ENCODE measurements at regions not wholly inside any gene's neighbourhood (a gene's known extent, or its start where the extent isn't known, plus 50 kb on each side); places are given as distances from the start of the nearest gene placed in this dataset.

DNA sequence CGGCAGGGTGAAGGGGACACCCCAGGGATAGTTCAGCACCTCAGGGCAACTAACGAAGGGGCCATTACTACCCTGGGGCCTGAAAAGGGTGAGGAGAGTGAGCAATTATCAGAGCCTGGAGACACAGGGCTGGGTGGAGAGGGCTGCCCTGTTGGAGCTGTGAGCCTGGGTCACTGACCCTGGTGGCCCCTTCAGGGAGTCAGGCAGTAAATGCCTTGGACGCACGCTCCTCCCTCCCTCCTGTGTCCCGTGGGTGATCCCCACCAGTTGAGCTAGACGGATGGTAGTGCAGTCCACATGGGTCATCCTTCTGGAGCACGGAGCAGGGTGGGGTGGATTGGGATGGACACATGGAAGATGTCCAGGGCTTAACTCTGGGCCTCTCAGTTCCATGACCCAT, 305.3 kb downstream of the PTPRU start:
- no peak for DNase-seq

DNA sequence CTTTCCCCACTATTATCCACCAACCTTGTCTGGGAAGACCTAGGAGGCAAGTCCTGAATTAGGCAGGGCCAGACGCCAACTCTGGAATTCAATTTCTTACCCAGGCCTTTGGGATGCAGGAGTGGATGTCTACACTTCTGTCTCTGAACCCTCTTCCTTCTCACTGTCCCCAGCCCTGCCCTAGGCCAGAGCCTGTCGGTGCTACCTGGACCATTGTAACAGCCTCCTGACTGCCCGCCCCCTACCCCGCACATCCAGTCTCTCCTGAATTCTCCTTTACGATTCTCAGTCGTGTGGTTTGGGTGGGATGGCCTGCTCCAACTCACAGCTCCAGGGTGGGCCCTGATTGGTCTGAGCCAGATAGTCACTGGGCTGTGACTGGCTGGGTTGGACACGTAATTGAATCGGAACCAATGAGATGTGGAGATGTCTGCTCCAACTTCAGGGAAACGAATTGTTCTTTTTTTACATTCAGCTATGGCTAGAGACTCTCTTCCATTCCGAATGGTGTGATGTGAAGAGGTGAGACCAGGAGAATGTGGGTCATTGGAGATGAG, 304.6 kb downstream of the PTPRU start:
- DNase-seq = no peak

DNA sequence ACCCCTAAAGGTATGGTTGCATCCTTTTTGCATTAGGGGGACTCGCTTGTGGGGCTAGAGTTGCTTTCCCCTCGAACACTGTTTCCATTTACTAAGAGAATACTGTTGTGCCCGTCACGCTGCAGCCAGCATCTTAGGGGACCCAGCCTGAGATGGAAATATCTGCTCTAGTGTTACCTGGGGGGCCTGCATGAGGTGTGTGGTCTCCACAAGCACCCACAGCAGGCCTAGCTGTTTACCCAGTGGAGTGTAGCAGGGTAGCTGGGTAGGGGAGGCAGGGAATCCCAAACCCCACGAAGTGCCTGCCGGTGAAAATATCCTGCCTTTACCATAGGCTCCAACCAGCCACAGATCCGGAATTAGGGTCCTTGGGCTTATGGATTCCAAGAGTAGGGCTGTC, 303.6 kb downstream of the PTPRU start:
- DNase-seq = no peak

DNA sequence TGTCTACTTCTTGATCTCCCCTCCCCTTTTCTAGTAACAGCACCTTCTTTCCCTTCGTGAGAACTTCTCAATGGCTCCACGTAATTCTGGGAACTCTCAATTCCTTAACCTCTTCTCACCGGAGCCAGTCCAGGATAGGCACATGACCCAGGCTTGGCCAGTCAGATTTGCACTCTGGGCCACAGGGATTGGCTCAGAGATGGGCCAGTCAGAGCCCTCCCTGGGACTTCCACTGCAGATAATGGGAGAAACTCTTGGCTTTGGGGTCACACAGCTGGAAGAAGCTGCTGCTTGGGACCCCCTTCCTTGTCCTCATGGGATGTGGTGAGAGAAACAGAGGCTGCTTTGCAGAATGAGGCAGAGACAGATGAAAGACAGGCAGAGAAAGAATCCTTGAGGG, 302.3 kb downstream of the PTPRU start:
- DNase-seq = no peak

DNA sequence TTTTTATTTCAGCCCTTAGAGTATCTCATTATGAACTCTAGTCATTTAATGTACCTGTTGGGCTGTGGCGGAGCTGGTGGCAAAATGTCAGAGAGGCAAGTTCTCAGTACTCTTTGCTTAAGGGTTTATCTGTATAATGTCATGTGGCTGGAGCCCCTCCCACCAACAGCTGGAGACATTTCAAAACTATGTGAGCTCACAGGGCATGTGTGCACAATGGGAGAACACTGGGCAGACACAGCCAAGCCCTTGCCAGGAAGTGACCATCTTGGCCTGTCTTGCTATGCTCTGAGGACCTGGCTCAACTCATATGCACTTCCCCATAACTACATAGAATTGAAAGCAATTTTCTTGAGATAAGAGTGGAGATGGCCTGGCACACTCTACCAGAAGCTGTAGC, 296.4 kb downstream of the PTPRU start:
- DNase-seq = peak in 1 of 3 donors; percentile 18

DNA sequence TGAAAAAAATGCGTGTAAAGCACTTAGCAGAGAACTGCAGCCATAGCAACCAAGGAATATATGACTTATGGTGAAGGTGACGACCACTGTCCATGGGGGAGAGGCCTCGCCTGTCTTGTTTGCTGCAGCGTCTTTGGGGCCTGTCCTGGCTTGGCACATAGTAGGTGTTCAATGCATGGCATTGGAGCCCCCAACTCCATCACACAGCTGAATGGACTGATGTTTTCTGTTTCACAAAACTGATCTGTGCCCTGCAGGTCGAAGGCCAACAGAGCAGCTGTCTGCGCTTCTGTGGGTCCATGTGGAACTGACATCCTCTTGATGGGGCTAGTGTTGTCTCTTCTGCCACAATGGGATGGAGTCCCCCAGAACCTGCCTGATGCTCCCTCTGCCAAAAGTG, 296.0 kb downstream of the PTPRU start:
- DNase-seq = no peak

DNA sequence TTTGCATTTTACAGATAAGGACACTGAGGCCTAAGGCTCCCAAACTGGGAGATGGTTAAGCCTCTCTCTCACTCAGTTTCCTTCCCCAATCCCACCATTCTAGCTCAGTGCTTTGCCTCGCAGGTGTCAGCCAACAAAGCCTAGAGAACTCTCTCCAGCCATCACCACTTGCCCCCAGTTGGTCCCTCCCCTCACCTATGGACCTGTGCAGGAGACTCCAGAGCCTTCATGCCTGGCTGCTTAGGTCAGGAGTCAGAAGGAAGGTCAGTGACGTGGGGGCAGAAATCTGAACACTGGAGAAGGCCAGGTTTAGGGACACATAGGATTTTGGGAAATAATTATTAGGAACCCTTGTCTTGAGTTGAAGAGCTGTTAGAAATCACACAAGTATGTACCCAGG, 295.3 kb downstream of the PTPRU start:
- no peak for DNase-seq

DNA sequence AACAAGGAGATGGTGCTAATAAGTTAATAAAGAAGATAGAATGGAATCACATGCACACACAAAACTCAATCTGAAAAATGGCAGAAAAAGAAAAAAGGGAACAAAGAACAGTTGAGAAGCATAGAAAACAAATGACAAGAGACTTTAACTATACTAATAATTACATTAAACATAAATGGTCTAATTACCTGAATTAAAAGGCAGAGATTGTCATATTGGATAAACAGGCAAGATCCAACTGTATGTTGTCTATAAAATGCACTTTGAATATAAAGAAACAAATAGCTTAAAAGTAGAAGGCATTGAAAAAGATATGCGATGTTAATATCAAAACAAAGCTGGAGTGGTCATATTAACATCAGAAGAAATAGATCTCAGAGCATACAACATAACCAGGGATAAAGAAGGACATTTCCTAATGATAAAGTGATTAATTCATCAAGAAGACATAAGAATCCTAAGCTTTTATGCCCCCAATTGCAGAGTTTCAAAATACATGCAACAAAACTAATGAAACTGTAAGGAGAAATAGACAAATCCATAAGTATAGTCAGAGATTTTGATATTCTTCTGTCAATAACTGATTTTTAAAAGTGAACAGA, 293.5 kb downstream of the PTPRU start:
- no peak for DNase-seq

DNA sequence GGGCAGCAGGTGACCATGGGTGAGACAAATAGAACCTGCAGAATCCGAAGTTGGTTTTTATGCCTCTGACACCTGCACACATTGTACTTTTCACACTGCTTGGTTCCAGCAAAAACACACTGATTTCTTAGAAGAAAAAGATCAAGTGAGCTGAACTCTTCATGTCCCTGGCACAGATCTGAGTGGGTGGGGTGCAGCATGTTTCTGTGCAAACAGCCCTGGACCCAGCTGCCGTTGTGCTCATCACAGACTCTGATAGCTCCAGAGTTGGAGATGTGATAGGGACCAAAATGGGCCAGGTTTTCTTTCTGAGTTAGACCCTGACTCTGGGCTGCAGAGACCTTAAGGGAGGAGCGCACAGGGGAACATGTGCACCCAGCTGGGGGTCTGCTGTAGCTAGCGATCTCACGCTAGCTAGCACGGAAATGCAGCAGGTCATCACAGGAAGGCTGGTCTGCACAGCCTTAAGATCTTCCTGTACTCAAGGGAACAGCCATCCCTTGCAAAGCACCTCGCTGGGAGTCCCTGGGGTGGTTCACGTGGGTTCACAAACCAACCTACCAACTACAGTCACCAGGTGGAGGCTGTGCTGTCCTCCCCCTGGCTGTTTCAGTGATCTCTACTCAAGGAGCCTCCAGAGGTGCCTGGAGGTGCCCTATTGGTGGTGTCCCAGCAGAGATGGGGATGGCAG, 291.1 kb downstream of the PTPRU start:
- peak in 2 of 3 donors; percentile 12 to 56 for DNase-seq

DNA sequence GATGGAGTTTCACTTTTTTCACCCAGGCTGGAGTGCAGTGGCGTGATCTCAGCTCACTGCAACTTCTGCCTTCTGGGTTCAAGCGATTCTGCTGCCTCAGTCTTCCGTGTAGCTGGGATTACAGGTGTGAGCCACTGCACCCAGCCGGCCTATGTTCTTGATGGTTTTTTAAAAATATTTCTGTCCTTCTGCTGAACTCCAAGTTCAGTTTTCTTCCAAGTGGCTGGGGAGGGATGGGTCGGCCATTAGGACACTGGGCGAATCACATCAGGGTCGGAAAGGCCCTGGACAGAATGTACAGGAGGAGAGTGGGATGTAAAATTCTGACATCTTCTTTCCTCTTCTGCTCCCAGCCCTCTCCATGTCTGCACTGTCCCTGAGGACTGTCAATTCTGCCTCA, 289.6 kb downstream of the PTPRU start:
- no peak for DNase-seq

DNA sequence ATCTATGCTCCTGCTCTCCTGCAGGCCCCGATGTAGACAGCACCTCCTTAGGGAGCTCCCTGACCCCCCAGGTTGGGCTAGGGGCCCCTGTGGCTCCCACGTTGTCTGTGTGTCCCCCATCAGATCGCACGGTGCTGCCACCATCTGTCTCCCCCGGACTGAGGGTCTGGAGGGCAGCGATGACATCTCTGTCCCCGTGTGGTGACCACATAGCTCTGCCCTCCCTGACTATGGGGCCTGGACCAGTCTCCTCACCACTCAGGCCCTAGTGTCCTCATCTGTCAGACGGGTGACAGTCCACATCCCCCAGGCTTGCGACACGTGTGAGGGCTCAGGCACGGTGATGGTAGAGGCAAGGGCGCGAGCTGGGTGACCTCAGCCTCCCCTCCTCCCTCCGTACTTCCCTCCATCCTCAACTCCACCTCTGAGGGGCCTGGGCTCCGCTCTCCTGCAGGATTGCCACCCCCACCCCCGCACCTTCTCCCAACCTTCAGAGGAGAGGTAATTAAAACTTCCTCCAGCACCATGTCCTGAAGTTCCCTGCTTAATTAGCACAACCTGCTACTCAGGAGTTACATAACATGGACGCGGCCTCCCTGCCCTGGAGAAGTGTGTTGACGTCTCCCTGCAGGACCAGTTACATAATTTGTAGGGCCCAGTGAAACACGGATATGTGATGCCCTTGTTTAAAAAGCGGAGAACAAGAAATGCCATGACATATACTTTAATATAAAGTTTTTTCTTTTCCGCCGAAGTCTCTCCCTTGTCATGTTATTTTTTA, 288.2 kb downstream of the PTPRU start:
- no peak for DNase-seq

DNA sequence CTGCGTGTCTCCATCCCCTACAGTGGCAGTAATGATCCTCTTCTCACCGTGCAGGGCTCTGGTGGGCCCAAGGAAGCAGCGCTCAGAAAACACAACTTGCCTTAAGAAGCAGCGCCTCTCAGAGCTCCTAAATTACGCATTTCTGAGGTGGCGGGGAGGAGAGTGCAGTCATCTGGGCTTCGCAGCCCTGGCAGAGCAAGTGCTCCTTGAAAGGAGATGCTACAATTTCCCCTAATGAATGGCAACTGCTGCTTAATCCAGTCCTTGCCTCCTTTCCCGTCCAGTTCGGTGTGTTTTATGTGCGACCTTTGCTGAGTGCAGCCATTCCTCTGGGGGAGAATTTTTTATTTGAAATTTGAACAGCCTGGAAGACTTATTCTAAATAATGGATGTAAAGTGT, 287.3 kb downstream of the PTPRU start:
- DNase-seq = no peak

DNA sequence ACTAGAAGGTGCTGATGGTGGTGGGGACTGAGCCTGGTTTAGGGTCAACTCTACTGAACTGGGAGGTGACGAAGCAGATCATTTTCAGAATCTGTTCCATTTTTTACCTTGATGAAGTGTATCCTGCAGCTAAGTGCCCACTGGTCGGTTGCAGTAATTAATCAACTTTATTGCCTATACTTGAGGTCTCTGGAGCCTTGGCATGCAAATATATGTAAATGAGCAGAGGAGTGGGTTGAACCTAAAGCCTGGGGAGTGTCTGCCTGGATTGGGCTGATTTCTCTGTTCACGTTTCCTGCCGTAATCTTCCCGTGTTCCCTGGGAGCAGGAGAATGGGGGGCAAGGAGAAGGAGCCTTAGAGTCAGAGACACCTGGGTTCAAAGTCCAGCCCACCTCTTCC, 286.8 kb downstream of the PTPRU start:
- DNase-seq = no peak

DNA sequence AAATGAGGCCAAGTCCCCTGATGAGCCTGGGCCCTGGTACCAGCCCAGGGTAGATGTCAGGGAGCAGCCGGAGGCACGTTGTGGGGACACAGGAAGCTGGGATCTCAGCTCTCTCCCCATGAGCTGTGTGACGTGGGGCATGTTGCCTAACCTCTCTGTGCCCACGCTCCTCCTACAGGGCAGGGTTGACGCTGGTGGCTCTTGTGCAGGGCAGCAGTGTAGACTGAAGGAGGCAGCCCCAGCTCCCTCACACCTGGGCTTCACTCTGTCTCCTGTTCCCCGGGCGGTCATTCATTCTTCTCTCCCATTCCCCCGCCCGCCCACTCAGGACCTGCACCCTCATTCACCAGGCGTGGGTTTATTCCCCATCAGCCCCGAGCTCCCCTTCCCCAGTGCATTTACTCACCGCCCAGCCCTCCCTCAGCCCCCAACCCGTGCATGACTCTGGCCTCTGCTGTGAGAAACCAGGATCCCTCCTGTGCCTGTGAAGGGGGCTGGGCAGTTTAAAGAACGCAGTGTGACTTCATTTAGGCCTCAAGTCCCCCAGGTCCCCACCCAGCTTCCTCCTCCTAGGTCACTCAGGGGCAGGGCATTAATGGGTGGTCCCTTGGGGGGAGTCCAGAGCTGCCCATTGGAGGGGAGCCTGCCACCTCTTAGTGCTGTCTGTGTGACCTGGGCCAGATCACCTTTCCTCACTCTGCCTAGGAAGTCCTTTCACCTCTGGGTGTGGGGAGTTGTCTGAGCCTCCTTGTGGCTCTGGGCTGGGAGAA, 285.7 kb downstream of the PTPRU start:
- DNase-seq = no peak

DNA sequence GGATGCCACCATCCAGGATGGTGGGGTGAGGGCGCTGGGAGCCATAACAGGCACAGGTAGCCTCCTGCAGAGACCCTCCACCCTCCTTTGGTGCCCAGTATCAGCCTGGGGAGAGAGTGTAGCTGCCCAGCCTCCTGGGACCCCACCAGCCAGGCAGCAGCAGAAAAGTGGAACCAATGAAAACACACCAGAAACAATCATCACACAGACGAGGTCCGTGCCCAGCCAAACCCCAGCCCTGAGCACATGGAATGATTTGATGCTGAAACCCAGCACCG, 285.1 kb downstream of the PTPRU start:
- no peak for DNase-seq

DNA sequence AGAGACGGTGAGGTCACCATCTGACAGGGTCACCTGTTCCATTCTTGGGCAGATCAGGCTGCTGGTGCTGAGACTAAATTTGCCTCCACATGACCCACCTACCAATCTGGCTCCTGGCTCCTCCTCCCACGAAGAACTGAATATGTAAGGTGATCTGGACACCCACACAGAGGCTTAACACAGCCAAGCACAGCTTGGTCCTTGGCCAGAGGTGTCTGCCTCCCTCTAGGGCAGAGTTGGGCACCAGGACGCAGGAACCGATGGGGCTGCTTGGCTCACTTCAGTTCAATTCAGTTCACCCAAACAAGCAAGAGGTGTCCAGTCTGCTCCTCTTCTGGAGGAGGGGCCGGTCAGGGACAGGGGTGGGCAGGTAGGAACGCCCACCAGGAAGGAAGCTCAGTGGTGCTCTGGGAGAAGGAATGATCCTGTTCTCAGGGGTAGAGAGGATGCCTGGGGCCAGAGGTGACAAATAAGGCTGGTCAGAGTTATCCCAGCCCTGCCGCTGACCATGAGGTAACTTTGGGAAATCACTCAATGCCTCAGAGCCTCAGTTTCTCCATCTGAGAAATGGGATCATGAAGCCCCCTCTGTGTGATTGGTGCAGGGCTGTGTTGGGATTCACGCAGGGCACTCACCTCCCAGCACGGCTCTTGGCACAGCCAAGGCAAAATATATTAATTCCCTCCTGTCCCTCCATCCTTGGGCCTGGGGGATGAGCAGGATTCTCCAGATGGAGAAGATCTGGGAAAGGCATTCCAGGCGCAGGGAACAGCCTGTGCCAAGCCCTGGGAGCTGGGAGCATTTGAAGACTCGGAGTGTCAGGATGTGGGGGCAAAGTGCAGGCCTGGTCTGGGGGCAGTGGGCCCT, 284.5 kb downstream of the PTPRU start:
- no peak for DNase-seq

DNA sequence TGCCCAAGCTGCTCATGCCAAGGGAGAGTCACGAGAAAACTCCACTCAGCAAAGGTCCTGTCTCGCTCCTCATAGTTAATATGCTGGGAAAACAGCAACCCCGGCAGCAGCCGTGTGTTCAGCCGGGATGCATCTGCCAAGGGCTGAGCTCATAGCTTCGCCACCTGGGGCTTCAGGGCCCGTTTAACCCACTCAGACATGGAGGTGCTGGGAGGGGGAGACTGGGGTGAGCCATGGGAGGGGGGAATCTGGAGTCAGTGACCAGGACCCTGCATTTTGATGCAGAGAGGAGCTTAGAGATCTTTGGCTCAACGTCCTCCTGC, 283.4 kb downstream of the PTPRU start:
- peak in 2 of 3 donors; percentile 39 to 66 for DNase-seq

DNA sequence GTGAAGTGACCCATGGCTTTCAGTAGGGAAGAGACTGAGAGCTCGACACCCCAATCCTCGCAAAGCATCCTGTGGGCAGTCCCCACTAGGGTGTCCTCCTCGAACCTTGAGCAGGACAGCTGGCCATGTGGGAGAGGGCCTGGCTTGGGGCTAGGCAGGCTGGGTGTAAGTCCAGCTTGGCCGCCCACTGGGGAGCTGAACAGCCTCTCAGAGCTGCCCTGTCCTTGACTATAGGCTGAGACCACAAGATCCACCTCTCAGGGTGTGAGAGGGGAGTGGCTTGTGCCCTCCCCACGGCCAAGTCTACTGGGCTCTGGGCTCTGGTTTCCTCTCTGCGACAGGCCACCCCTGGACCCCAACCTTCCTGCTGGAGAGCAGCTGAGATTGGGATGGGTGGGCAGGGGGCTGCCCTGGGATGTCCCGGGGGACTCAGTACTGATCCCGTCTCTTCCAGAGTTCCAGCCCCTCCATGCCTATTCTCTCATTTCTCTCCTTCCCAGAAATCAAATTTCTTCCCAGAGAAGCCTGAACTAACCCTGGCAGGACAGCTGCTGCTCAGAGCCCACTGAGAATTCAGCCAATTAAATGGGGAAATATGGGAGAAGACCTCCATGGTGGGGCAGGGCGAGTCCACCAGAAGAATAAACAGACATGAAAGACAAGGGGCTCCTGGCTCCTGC, 282.9 kb downstream of the PTPRU start:
- peak in 1 of 3 donors; percentile 15 for DNase-seq

DNA sequence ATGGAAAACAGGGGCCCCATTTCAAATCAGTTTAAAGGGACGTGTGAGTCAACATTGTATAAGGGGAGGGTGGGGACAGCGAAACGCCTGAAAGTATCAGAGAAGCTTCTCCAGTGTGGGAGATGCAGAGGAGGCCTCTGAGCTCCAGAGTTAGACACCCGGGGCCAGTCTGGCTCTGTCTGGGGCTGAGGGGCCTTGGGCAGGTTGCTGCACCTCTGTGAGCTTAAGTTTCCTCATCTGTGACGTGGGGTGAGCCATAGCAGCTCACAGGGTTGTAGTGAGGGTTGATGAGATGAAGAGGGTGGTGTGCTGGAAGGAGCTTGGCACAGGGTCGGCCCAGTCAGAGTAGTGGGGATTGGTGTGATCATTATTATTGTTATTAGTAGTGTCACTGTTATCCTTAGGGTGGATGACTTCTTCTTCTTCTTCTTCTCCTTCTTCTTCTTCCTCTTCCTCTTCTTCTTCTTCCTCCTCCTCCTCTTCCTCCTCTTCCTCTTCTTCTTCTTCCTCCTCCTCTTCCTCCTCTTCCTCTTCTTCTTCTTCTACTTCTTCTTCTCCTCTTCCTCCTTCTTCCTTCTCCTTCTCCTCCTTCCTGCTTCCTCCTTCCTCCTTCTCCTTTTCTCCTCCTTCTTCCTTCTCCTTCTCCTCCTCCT, 282.0 kb downstream of the PTPRU start:
- DNase-seq = no peak
